MM.1S (cell line): ENCODE measurements at regions not wholly inside any gene's neighbourhood (a gene's known extent, or its start where the extent isn't known, plus 50 kb on each side); places are given as distances from the start of the nearest gene placed in this dataset.
"Not testable (repeated sequence)": the region's sequence is repeated elsewhere in the genome, so short reads cannot be mapped to it uniquely, and the experiment has no call there.

Experiments
- DNase-seq: peaks from one replicate; pipeline ENCODE4 v3.0.0-alpha.2; 2015
- H2AFZ ChIP-seq: fragments of 300-600 bp; sonication (generic); 2 replicates; pipeline ENCODE4 v1.6.0; 2016; ENCODE audit warnings: antibody characterized with exemption, low read length
- H3F3A ChIP-seq: fragments of 300-600 bp; sonication (generic); 2 replicates; pipeline ENCODE4 v1.6.1; 2016; ENCODE audit warnings: mild to moderate bottlenecking, antibody characterized with exemption, low read length, moderate library complexity, mixed read lengths; ENCODE audit not compliant: insufficient read depth
- H3K27ac ChIP-seq: fragments of 300-600 bp; sonication (generic); 2 replicates; pipeline ENCODE4 v1.5.1; 2016; ENCODE audit warnings: mild to moderate bottlenecking, low read length
- H3K27me3 ChIP-seq: fragments of 300-600 bp; sonication (generic); replicated peaks from 2 replicates; pipeline ENCODE4 v1.6.0; 2016; ENCODE audit warnings: low read length; ENCODE audit not compliant: insufficient read depth
- H3K36me3 ChIP-seq: fragments of 300-600 bp; sonication (generic); replicated peaks from 2 replicates; pipeline ENCODE4 v1.6.1; 2016; ENCODE audit warnings: mild to moderate bottlenecking, low read length, mixed read lengths; ENCODE audit not compliant: insufficient read depth
- H3K4me1 ChIP-seq: fragments of 300-600 bp; sonication (generic); 2 replicates; pipeline ENCODE4 v1.6.1; 2016; ENCODE audit warnings: low read length, mixed read lengths
- H3K4me2 ChIP-seq: fragments of 300-600 bp; sonication (generic); 2 replicates; pipeline ENCODE4 v1.6.0; 2016; ENCODE audit warnings: low read depth, low read length
- H3K4me3 ChIP-seq: fragments of 300-600 bp; sonication (generic); 2 replicates; pipeline ENCODE4 v1.5.1; 2016; ENCODE audit warnings: low read length, mixed read lengths
- H3K79me2 ChIP-seq: fragments of 300-600 bp; sonication (generic); 2 replicates; pipeline ENCODE4 v1.6.1; 2016; ENCODE audit warnings: mixed run types, low read length, mixed read lengths
- H3K9ac ChIP-seq: fragments of 300-600 bp; sonication (generic); 2 replicates; pipeline ENCODE4 v1.6.1; 2016; ENCODE audit warnings: low read length, mixed read lengths
- H3K9me2 ChIP-seq: fragments of 300-600 bp; sonication (generic); replicated peaks from 2 replicates; pipeline ENCODE4 v1.6.1; 2016; ENCODE audit warnings: mild to moderate bottlenecking, low read length, mixed read lengths; ENCODE audit not compliant: insufficient read depth
- H3K9me3 ChIP-seq: fragments of 300-600 bp; sonication (generic); replicated peaks from 2 replicates; pipeline ENCODE4 v1.6.1; 2016; ENCODE audit warnings: mild to moderate bottlenecking, low read length, mixed read lengths; ENCODE audit not compliant: insufficient read depth
- H4K20me1 ChIP-seq: fragments of 300-600 bp; sonication (generic); 2 replicates; pipeline ENCODE4 v1.6.1; 2016; ENCODE audit warnings: mild to moderate bottlenecking, low read length, moderate library complexity, mixed read lengths; ENCODE audit not compliant: insufficient read depth
- EZH2 ChIP-seq: fragments of 300-600 bp; sonication (generic); optimal IDR thresholded peaks from 2 replicates; pipeline ENCODE3; 2017; ENCODE audit warnings: low read depth, mild to moderate bottlenecking, antibody characterized with exemption, low read length, mixed read lengths
- EZH2phosphoT487 ChIP-seq: fragments of 300-600 bp; sonication (generic); IDR thresholded peaks from 2 replicates; pipeline ENCODE4 v1.6.1; 2018; ENCODE audit warnings: antibody characterized with exemption, low read length
- TF ChIP-seq, protein P1 (sequence below): fragments of 300-600 bp; sonication (generic); IDR thresholded peaks from 2 replicates; pipeline ENCODE4 v1.5.1; 2016; ENCODE audit warnings: antibody characterized with exemption, low read length, mixed read lengths

- Histone ChIP-seq H3K79me2 (no peaks in the 10 kb centered on the region), H3K9me3 (no peaks in the 10 kb centered on the region), H4K20me1 (no peaks in the 10 kb centered on the region), H3K27ac (no peak overlapping the region), H2AFZ (no peak overlapping the region), H3K9ac (no peak overlapping the region), H3K9me2 (no peaks in the 10 kb centered on the region), H3K4me2 (no peak overlapping the region), H3K4me3 (no peak overlapping the region), H3F3A (no peaks in the 10 kb centered on the region), H3K27me3 (no peaks in the 10 kb centered on the region), H3K4me1 (no peaks in the 10 kb centered on the region), H3K36me3 (no peaks in the 10 kb centered on the region)
- DNase-seq, result no peak
- TF ChIP-seq EZH2, result no peak
- TF ChIP-seq, protein P1, sequence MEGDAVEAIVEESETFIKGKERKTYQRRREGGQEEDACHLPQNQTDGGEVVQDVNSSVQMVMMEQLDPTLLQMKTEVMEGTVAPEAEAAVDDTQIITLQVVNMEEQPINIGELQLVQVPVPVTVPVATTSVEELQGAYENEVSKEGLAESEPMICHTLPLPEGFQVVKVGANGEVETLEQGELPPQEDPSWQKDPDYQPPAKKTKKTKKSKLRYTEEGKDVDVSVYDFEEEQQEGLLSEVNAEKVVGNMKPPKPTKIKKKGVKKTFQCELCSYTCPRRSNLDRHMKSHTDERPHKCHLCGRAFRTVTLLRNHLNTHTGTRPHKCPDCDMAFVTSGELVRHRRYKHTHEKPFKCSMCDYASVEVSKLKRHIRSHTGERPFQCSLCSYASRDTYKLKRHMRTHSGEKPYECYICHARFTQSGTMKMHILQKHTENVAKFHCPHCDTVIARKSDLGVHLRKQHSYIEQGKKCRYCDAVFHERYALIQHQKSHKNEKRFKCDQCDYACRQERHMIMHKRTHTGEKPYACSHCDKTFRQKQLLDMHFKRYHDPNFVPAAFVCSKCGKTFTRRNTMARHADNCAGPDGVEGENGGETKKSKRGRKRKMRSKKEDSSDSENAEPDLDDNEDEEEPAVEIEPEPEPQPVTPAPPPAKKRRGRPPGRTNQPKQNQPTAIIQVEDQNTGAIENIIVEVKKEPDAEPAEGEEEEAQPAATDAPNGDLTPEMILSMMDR, result no peak
- TF ChIP-seq EZH2phosphoT487, result no peak
These were observed 230.8 kb downstream of the CYLC2 start for GRCh38 chr9:103225702-103226646.

GRCh38 chr9:103226647-103227013 lies 231.5 kb downstream of the CYLC2 start:
- H3K9ac ChIP-seq, result no peak overlapping the region
- no peaks in the 10 kb centered on the region for H3K27me3 ChIP-seq
- H3K9me3 ChIP-seq, result no peaks in the 10 kb centered on the region
- no peak overlapping the region for H3K4me3 ChIP-seq
- no peak for DNase-seq
- H3K4me1 ChIP-seq, result no peaks in the 10 kb centered on the region
- no peak overlapping the region for H3K27ac ChIP-seq
- no peak overlapping the region for H2AFZ ChIP-seq
- no peaks in the 10 kb centered on the region for H4K20me1 ChIP-seq
- H3K9me2 ChIP-seq, result no peaks in the 10 kb centered on the region
- TF ChIP-seq EZH2 (no peak), EZH2phosphoT487 (no peak)
- TF ChIP-seq, protein P1, result no peak
- no peaks in the 10 kb centered on the region for H3K79me2 ChIP-seq
- no peaks in the 10 kb centered on the region for H3F3A ChIP-seq
- H3K4me2 ChIP-seq, result no peak overlapping the region
- H3K36me3 ChIP-seq, result no peaks in the 10 kb centered on the region

DNA sequence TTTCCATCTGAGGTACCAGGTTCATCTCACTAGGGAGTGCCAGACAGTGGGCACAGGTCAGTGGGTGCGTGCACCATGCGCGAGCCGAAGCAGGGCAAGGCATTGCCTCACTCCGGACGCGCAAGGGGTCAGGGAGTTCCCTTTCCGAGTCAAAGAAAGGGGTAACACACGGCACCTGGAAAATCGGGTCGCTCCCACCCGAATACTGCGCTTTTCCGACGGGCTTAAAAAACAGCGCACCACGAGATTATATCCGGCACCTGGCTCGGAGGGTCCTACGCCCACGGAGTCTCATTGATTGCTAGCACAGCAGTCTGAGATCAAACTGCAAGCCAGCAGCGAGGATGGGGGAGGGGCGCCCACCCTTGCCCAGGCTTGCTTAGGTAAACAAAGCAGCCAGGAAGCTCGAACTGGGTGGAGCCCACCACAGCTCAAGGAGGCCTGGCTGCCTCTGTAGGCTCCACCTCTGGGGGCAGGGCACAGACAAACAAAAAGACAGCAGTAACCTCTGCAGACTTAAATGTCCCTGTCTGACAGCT lies 242.5 kb downstream of the CYLC2 start:
- H2AFZ ChIP-seq, H4K20me1 ChIP-seq, H3K27me3 ChIP-seq, H3K9ac ChIP-seq, H3K4me2 ChIP-seq, H3K9me3 ChIP-seq, H3K36me3 ChIP-seq, DNase-seq, H3K4me3 ChIP-seq, H3K27ac ChIP-seq, H3F3A ChIP-seq, H3K9me2 ChIP-seq, H3K4me1 ChIP-seq, H3K79me2 ChIP-seq: not testable (repeated sequence)

DNA sequence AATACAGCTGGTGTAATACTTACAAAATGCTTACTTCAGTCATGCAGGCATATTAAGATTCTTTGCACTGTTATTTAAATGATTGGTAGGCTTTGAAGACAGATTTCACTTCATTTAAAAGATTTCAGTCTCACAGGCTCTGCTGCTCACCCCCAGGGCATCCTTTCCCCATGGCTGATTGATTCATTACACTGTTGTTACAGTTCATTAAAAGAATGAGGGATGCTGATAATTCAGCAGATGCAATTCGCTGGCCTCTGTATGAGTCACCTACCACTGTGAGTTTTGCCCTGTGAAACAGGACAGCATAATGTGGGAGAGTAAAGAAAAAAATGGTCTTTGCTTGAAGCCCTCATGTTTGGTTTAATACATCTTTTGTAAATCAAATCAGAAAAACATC lies 246.9 kb downstream of the CYLC2 start:
- Histone ChIP-seq H3K27me3 (no peaks in the 10 kb centered on the region), H3K9me3 (no peaks in the 10 kb centered on the region), H3K4me3 (no peak overlapping the region), H3K4me1 (0 out of 2 replicates have a peak, but pooled peaks cover 4% of the 10 kb centered on the region), H3K27ac (no peak overlapping the region), H3K9ac (no peak overlapping the region), H3K79me2 (no peaks in the 10 kb centered on the region), H4K20me1 (no peaks in the 10 kb centered on the region), H3K9me2 (no peaks in the 10 kb centered on the region), H3K36me3 (no peaks in the 10 kb centered on the region), H3F3A (no peaks in the 10 kb centered on the region), H2AFZ (no peak overlapping the region), H3K4me2 (no peak overlapping the region)
- TF ChIP-seq, protein P1, result no peak
- TF ChIP-seq EZH2 (no peak), EZH2phosphoT487 (no peak)
- DNase-seq, result no peak
